ENCODE measurements at regions not wholly inside any gene's neighbourhood (a gene's known extent, or its start where the extent isn't known, plus 50 kb on each side); places are given as distances from the start of the nearest gene placed in this dataset.

GRCh38 chr11:86749821-86750401, 50.4 kb upstream of the PRSS23 start:
- ATAC-seq (no peak), DNase-seq (no peak)
- TF ChIP-seq CTCF (IDR thresholded peaks at IDR 0.05): no peak
- H3K36me3 ChIP-seq: no peaks in the 10 kb centered on the region
- intact Hi-C loops (cut with DNase I): no loop called here
- H3K4me1 ChIP-seq: no peaks in the 10 kb centered on the region
- no peaks in the 10 kb centered on the region for H3K9me3 ChIP-seq
- H3K27ac ChIP-seq: no peak overlapping the region
- no peak overlapping the region for H3K4me3 ChIP-seq
- H3K27me3 ChIP-seq: no peaks in the 10 kb centered on the region

- intact Hi-C loops (cut with DNase I): no loop called here
- Histone ChIP-seq H3K27ac (no peak overlapping the region), H3K9me3 (no peaks in the 10 kb centered on the region), H3K4me1 (no peaks in the 10 kb centered on the region), H3K4me3 (no peak overlapping the region), H3K36me3 (no peaks in the 10 kb centered on the region), H3K27me3 (no peaks in the 10 kb centered on the region)
- no peak for DNase-seq
- no peak for ATAC-seq
- no peak for TF ChIP-seq CTCF (IDR thresholded peaks at IDR 0.05)
Measured at GRCh38 chr11:86749376-86749775, 51.0 kb upstream of the PRSS23 start.

- H3K4me3 ChIP-seq: no peak overlapping the region
- no peak for DNase-seq
- no peaks in the 10 kb centered on the region for H3K36me3 ChIP-seq
- H3K4me1 ChIP-seq: peaks cover 7 to 9% of the 10 kb centered on the region in 2 donors
- TF ChIP-seq CTCF (IDR thresholded peaks at IDR 0.05): no peak
- no peak overlapping the region for H3K27ac ChIP-seq
- H3K27me3 ChIP-seq: no peaks in the 10 kb centered on the region
- intact Hi-C loops (cut with DNase I): no loop called here
- no peak for ATAC-seq
- no peaks in the 10 kb centered on the region for H3K9me3 ChIP-seq
Measured at GRCh38 chr11:86748296-86748695, 52.0 kb upstream of the PRSS23 start.

GRCh38 chr11:86747801-86748200, 52.5 kb upstream of the PRSS23 start:
- H3K36me3 ChIP-seq: no peaks in the 10 kb centered on the region
- peaks cover 7 to 14% of the 10 kb centered on the region in 2 donors for H3K4me1 ChIP-seq
- H3K9me3 ChIP-seq: no peaks in the 10 kb centered on the region
- no peak overlapping the region for H3K4me3 ChIP-seq
- H3K27me3 ChIP-seq: no peaks in the 10 kb centered on the region
- intact Hi-C loops (cut with DNase I): no loop called here
- DNase-seq (no peak), ATAC-seq (no peak)
- no peak for TF ChIP-seq CTCF (IDR thresholded peaks at IDR 0.05)
- H3K27ac ChIP-seq: no peak overlapping the region

- TF ChIP-seq CTCF (IDR thresholded peaks at IDR 0.05): no peak
- Histone ChIP-seq H3K4me3 (no peak overlapping the region), H3K27ac (no peak overlapping the region), H3K27me3 (no peaks in the 10 kb centered on the region), H3K36me3 (no peaks in the 10 kb centered on the region), H3K9me3 (no peaks in the 10 kb centered on the region), H3K4me1 (peaks cover 11 to 26% of the 10 kb centered on the region in 2 donors)
- DNase-seq (no peak), ATAC-seq (no peak)
- intact Hi-C loops (cut with DNase I): no loop called here
Measured at GRCh38 chr11:86746514-86746913, 53.8 kb upstream of the PRSS23 start.
